ENCODE measurements at regions not wholly inside any gene's neighbourhood (a gene's known extent, or its start where the extent isn't known, plus 50 kb on each side); places are given as distances from the start of the nearest gene placed in this dataset.

DNA sequence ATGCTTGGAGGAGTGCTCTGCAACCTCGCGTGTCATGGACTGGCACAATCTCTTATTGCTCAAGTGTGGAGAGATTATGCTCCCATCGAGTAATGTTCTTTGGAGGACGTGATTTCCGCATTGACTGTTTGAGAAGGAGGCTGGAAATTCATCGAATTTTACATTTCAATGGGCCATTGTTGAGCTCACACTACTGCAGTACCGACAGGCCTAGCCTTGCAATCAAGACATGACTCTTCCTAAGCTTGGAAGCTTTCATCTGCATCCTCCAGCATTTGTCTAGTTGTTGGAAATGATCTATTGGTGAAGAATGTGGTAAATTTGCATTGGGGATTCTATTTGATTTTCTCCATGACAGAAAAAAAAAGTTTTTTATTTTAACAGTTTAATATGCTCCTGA, 156.8 kb downstream of the FZD1 start:
- TF ChIP-seq, protein P1, sequence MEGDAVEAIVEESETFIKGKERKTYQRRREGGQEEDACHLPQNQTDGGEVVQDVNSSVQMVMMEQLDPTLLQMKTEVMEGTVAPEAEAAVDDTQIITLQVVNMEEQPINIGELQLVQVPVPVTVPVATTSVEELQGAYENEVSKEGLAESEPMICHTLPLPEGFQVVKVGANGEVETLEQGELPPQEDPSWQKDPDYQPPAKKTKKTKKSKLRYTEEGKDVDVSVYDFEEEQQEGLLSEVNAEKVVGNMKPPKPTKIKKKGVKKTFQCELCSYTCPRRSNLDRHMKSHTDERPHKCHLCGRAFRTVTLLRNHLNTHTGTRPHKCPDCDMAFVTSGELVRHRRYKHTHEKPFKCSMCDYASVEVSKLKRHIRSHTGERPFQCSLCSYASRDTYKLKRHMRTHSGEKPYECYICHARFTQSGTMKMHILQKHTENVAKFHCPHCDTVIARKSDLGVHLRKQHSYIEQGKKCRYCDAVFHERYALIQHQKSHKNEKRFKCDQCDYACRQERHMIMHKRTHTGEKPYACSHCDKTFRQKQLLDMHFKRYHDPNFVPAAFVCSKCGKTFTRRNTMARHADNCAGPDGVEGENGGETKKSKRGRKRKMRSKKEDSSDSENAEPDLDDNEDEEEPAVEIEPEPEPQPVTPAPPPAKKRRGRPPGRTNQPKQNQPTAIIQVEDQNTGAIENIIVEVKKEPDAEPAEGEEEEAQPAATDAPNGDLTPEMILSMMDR (IDR thresholded peaks at IDR 0.05 in 2 of 3, conservative IDR thresholded peaks at IDR 0.05 in 1 of 3; ENCODE audit: borderline replicate concordance in 1 of 3, insufficient read depth in 1 of 3, low read depth in 2 of 3, low read length in 2 of 3): no peak
- TF ChIP-seq, protein P2, sequence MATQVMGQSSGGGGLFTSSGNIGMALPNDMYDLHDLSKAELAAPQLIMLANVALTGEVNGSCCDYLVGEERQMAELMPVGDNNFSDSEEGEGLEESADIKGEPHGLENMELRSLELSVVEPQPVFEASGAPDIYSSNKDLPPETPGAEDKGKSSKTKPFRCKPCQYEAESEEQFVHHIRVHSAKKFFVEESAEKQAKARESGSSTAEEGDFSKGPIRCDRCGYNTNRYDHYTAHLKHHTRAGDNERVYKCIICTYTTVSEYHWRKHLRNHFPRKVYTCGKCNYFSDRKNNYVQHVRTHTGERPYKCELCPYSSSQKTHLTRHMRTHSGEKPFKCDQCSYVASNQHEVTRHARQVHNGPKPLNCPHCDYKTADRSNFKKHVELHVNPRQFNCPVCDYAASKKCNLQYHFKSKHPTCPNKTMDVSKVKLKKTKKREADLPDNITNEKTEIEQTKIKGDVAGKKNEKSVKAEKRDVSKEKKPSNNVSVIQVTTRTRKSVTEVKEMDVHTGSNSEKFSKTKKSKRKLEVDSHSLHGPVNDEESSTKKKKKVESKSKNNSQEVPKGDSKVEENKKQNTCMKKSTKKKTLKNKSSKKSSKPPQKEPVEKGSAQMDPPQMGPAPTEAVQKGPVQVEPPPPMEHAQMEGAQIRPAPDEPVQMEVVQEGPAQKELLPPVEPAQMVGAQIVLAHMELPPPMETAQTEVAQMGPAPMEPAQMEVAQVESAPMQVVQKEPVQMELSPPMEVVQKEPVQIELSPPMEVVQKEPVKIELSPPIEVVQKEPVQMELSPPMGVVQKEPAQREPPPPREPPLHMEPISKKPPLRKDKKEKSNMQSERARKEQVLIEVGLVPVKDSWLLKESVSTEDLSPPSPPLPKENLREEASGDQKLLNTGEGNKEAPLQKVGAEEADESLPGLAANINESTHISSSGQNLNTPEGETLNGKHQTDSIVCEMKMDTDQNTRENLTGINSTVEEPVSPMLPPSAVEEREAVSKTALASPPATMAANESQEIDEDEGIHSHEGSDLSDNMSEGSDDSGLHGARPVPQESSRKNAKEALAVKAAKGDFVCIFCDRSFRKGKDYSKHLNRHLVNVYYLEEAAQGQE (IDR thresholded peaks at IDR 0.05; ENCODE audit: low read depth): no peak
- TF ChIP-seq ELF1 (IDR thresholded peaks at IDR 0.05; ENCODE audit: borderline replicate concordance, low read depth): no peak
- no peak for TF ChIP-seq EGR1 (IDR thresholded peaks at IDR 0.05; ENCODE audit: low read depth)
- TF ChIP-seq POLR2A (IDR thresholded peaks at IDR 0.05; ENCODE audit: borderline replicate concordance, extremely low read depth, insufficient read depth, insufficient read length): no peak
- no peak for TF ChIP-seq POLR2AphosphoS5 (IDR thresholded peaks at IDR 0.05; ENCODE audit: low read depth, low read length)
- no peak for TF ChIP-seq SIN3A (IDR thresholded peaks at IDR 0.05; ENCODE audit: low read depth)
- TF ChIP-seq EZH2phosphoT487 (IDR thresholded peaks at IDR 0.05; ENCODE audit: borderline replicate concordance): no peak
- TF ChIP-seq, protein P3, sequence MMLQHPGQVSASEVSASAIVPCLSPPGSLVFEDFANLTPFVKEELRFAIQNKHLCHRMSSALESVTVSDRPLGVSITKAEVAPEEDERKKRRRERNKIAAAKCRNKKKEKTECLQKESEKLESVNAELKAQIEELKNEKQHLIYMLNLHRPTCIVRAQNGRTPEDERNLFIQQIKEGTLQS (IDR thresholded peaks at IDR 0.05): no peak
- TF ChIP-seq SP1 (IDR thresholded peaks at IDR 0.05; ENCODE audit: low read depth): no peak
- no peak for TF ChIP-seq FOSL1 (IDR thresholded peaks at IDR 0.05; ENCODE audit: low read depth)
